ENCODE measurements at regions not wholly inside any gene's neighbourhood (a gene's known extent, or its start where the extent isn't known, plus 50 kb on each side); places are given as distances from the start of the nearest gene placed in this dataset.

DNA sequence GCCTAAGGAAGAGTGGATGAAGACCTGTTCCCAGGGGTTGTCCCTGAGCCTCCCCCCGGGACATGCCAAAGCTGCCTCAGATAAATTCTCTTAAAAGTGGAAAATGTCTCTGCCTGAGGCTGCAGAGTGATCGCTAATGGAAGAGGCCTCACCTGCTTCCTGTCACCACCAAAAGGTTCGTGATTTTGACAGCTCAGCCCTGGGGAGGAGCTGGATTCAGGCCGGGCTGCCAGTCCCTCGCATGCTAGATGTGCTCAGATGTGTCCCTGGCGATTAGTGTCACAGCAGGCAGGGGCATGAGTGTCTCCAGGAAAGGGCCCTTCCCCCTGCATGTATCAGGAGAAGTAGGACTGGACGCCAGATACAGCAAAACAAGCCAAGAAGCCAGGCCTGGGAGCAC is 626.5 kb downstream of the UQCRFS1 start:
- Histone ChIP-seq H3K4me3 (ENCODE audit: low read length in 3 of 3) (no peak overlapping the region), H3K9ac (ENCODE audit: low read depth in 1 of 3, low read length in 3 of 3) (no peak overlapping the region), H3K4me1 (ENCODE audit: control insufficient read depth in 3 of 3, insufficient read depth in 3 of 3, low read length in 3 of 3) (no peaks in the 10 kb centered on the region), H3K9me3 (ENCODE audit: control insufficient read depth in 3 of 3, low read length in 3 of 3) (no peaks in the 10 kb centered on the region), H3K36me3 (ENCODE audit: control insufficient read depth in 3 of 3, insufficient read depth in 3 of 3, low read length in 3 of 3) (no peaks in the 10 kb centered on the region), H3K27ac (ENCODE audit: low read depth, low read length) (no peak overlapping the region), H3K27me3 (ENCODE audit: control insufficient read depth in 3 of 3, insufficient read depth in 3 of 3, low read length in 3 of 3) (no peaks in the 10 kb centered on the region)

DNA sequence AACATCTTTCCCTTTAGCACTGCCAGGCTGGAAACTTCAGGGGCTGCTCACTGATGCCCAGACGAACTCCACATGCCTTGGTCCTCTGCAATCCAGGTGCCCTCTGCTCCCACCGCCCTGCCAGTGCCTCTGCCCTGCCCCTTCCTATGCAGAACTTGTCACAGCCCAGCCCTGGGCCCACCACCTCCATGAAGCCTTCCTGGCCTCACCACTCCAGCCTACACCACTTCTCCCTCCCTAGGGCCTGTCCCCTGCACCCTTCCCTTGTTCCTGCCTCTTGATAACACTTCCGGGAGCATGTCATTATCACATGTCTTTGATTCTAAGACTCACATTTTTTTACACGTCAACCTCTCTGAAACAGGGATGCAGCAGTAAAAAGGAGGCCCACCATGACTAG is 627.2 kb downstream of the UQCRFS1 start:
- Histone ChIP-seq H3K27ac (ENCODE audit: low read depth, low read length) (no peak overlapping the region), H3K4me1 (ENCODE audit: control insufficient read depth in 3 of 3, insufficient read depth in 3 of 3, low read length in 3 of 3) (no peaks in the 10 kb centered on the region), H3K36me3 (ENCODE audit: control insufficient read depth in 3 of 3, insufficient read depth in 3 of 3, low read length in 3 of 3) (no peaks in the 10 kb centered on the region), H3K9ac (ENCODE audit: low read depth in 1 of 3, low read length in 3 of 3) (no peak overlapping the region), H3K4me3 (ENCODE audit: low read length in 3 of 3) (no peak overlapping the region), H3K9me3 (ENCODE audit: control insufficient read depth in 3 of 3, low read length in 3 of 3) (no peaks in the 10 kb centered on the region), H3K27me3 (ENCODE audit: control insufficient read depth in 3 of 3, insufficient read depth in 3 of 3, low read length in 3 of 3) (no peaks in the 10 kb centered on the region)

DNA sequence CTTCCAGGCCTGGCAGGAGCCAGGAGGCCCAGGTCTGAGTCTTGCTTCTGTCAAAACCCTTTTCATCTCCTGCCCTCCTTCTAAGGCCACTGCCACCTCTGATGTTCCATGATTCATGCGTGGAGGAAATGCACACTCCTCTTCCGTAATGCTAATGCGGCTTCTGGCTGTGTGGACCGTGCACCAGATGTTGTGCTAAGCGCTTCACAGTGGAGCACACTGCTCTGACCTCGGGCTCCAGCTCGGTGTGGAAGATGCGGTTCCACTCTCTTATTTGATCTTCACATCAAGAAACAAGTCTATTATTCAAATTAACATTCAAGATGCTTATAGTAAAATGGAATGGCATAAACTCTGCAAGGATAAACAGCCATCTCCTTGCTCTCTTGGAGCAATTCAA is 629.2 kb downstream of the UQCRFS1 start:
- H3K36me3 ChIP-seq (ENCODE audit: control insufficient read depth in 3 of 3, insufficient read depth in 3 of 3, low read length in 3 of 3) = no peaks in the 10 kb centered on the region
- H3K4me1 ChIP-seq (ENCODE audit: control insufficient read depth in 3 of 3, insufficient read depth in 3 of 3, low read length in 3 of 3) = no peaks in the 10 kb centered on the region
- H3K4me3 ChIP-seq (ENCODE audit: low read length in 3 of 3) = no peak overlapping the region
- no peak overlapping the region for H3K27ac ChIP-seq (ENCODE audit: low read depth, low read length)
- no peaks in the 10 kb centered on the region for H3K9me3 ChIP-seq (ENCODE audit: control insufficient read depth in 3 of 3, low read length in 3 of 3)
- H3K27me3 ChIP-seq (ENCODE audit: control insufficient read depth in 3 of 3, insufficient read depth in 3 of 3, low read length in 3 of 3) = peaks cover 0 to 3% (median 0%) of the 10 kb centered on the region in 3 donors
- H3K9ac ChIP-seq (ENCODE audit: low read depth in 1 of 3, low read length in 3 of 3) = no peak overlapping the region

DNA sequence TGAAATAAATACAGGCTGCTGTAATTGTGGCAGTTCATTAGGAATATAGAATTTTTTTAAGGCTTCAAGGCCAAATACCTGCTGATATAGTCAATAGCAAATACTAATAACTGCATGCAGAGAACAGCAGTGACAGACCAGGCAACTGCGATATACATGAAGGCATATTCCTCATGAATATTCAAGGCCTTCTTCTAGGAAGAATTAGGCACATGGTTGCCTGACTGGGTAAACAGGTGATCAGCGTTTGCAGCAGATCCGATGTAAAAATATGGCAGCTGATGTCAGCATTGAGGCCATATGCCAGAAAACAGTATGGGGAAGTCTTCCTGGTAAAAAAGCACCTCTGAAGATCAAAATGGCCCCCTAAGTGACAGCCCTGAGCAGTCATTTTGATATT is 629.7 kb downstream of the UQCRFS1 start:
- Histone ChIP-seq H3K27ac (ENCODE audit: low read depth, low read length) (no peak overlapping the region), H3K36me3 (ENCODE audit: control insufficient read depth in 3 of 3, insufficient read depth in 3 of 3, low read length in 3 of 3) (no peaks in the 10 kb centered on the region), H3K27me3 (ENCODE audit: control insufficient read depth in 3 of 3, insufficient read depth in 3 of 3, low read length in 3 of 3) (peaks cover 0 to 3% (median 0%) of the 10 kb centered on the region in 3 donors), H3K4me1 (ENCODE audit: control insufficient read depth in 3 of 3, insufficient read depth in 3 of 3, low read length in 3 of 3) (no peaks in the 10 kb centered on the region), H3K9ac (ENCODE audit: low read depth in 1 of 3, low read length in 3 of 3) (no peak overlapping the region), H3K9me3 (ENCODE audit: control insufficient read depth in 3 of 3, low read length in 3 of 3) (no peaks in the 10 kb centered on the region), H3K4me3 (ENCODE audit: low read length in 3 of 3) (no peak overlapping the region)

DNA sequence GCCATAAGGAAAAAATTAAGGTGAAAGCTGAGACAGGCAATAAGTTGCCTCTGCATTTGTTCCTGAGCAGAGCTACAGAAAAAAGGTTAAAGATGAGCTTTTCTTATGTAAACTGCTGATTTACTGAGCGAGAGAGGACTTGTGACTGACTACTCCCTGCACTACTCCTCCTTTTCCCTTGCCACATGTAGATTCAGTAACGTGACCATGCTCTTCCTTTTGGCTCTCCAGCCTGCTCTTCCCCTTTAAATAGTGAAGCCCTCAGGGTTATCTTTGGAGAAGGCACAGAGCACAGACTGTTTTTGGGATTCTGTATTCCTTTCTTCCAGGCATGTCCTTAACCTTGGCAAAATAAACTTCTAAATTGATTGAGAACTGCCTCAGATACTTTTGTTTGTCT is 630.2 kb downstream of the UQCRFS1 start:
- H3K9me3 ChIP-seq (ENCODE audit: control insufficient read depth in 3 of 3, low read length in 3 of 3) = no peaks in the 10 kb centered on the region
- H3K4me1 ChIP-seq (ENCODE audit: control insufficient read depth in 3 of 3, insufficient read depth in 3 of 3, low read length in 3 of 3) = no peaks in the 10 kb centered on the region
- H3K4me3 ChIP-seq (ENCODE audit: low read length in 3 of 3) = no peak overlapping the region

DNA sequence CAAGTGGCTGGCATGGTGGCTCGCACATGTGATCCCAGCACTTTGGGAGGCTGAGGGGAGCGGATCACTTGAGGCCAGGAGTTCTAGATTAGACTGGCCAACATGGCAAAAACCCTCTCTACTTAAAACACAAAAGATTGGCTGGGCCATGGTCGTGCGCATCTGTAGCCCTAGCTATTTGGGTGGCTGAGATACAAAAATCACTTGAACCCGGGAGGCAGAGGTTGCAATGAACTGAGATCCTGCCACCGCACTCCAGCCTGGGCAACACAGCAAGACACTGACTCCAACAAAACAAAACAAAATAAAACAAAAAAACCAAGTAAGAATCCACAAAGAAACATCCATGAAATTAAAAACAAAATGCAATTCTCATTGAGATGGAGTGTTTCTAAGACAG is 630.6 kb downstream of the UQCRFS1 start:
- H3K36me3 ChIP-seq (ENCODE audit: control insufficient read depth in 3 of 3, insufficient read depth in 3 of 3, low read length in 3 of 3) = no peaks in the 10 kb centered on the region
- H3K27me3 ChIP-seq (ENCODE audit: control insufficient read depth in 3 of 3, insufficient read depth in 3 of 3, low read length in 3 of 3) = peaks cover 0 to 3% (median 0%) of the 10 kb centered on the region in 3 donors
- no peak overlapping the region for H3K4me3 ChIP-seq (ENCODE audit: low read length in 3 of 3)
- H3K9ac ChIP-seq (ENCODE audit: low read depth in 1 of 3, low read length in 3 of 3) = no peak overlapping the region
- H3K27ac ChIP-seq (ENCODE audit: low read depth, low read length) = no peak overlapping the region
- no peaks in the 10 kb centered on the region for H3K4me1 ChIP-seq (ENCODE audit: control insufficient read depth in 3 of 3, insufficient read depth in 3 of 3, low read length in 3 of 3)
- H3K9me3 ChIP-seq (ENCODE audit: control insufficient read depth in 3 of 3, low read length in 3 of 3) = no peaks in the 10 kb centered on the region

More for the DNA sequence above, 630.2 kb downstream of the UQCRFS1 start:
- peaks cover 0 to 3% (median 0%) of the 10 kb centered on the region in 3 donors for H3K27me3 ChIP-seq (ENCODE audit: control insufficient read depth in 3 of 3, insufficient read depth in 3 of 3, low read length in 3 of 3)
- no peak overlapping the region for H3K27ac ChIP-seq (ENCODE audit: low read depth, low read length)
- H3K36me3 ChIP-seq (ENCODE audit: control insufficient read depth in 3 of 3, insufficient read depth in 3 of 3, low read length in 3 of 3) = no peaks in the 10 kb centered on the region
- no peak overlapping the region for H3K9ac ChIP-seq (ENCODE audit: low read depth in 1 of 3, low read length in 3 of 3)

DNA sequence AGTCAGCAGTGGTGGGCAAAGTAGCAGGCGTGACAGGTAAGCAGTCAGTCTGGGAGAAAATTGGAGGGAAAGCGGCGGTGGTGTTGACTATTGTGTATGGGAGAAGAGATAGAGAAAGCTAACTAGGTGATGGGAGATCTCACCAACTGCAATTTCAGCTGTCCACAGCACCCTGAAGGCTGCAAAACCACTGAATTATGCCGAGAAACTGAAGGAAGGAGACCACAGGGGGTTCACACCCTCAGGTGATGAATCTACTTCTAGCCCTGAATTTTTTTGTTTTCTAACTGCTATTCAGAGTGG is 631.5 kb downstream of the UQCRFS1 start:
- Histone ChIP-seq H3K27ac (ENCODE audit: low read depth, low read length) (no peak overlapping the region), H3K4me3 (ENCODE audit: low read length in 3 of 3) (no peak overlapping the region), H3K27me3 (ENCODE audit: control insufficient read depth in 3 of 3, insufficient read depth in 3 of 3, low read length in 3 of 3) (peaks cover 0 to 3% (median 0%) of the 10 kb centered on the region in 3 donors), H3K36me3 (ENCODE audit: control insufficient read depth in 3 of 3, insufficient read depth in 3 of 3, low read length in 3 of 3) (no peaks in the 10 kb centered on the region), H3K9ac (ENCODE audit: low read depth in 1 of 3, low read length in 3 of 3) (no peak overlapping the region), H3K4me1 (ENCODE audit: control insufficient read depth in 3 of 3, insufficient read depth in 3 of 3, low read length in 3 of 3) (no peaks in the 10 kb centered on the region), H3K9me3 (ENCODE audit: control insufficient read depth in 3 of 3, low read length in 3 of 3) (no peaks in the 10 kb centered on the region)

DNA sequence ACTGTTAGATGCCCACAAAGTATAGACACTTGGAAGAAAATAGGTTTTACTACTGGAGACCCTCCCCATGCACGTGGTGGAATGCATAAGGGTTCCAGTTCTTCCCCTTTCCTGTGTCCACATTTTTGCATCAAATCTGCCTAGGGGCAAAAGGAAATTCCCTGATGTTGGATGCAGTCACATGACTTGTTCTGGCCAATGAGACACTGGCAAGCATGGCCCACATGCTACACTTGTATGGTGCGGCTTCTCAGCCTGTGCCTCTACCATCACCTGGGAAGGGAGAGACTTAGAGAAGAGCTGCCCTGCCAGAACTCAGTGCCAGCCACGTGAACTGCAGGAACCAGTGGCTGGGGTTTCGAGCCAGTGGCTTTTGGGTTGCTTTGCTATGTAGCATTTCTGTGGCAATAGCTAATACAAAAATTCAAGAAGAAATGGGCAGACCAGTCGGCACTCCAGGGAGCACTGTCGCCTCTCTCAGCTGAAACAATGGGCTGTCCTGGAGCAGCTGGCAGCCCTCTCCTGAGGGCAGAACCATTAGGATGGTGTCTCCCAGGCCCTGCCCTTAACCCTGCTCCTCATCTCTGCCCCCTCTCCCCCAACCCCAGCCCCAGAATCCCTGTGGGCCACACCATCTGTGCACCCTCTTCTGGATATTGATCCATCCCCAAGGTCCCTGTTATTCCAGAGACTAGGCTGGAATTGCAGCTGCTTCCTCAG is 634.0 kb downstream of the UQCRFS1 start:
- Histone ChIP-seq H3K4me3 (ENCODE audit: low read length in 3 of 3) (no peak overlapping the region), H3K27me3 (ENCODE audit: control insufficient read depth in 3 of 3, insufficient read depth in 3 of 3, low read length in 3 of 3) (peaks cover 0 to 3% (median 0%) of the 10 kb centered on the region in 3 donors), H3K9me3 (ENCODE audit: control insufficient read depth in 3 of 3, low read length in 3 of 3) (no peaks in the 10 kb centered on the region), H3K36me3 (ENCODE audit: control insufficient read depth in 3 of 3, insufficient read depth in 3 of 3, low read length in 3 of 3) (no peaks in the 10 kb centered on the region), H3K4me1 (ENCODE audit: control insufficient read depth in 3 of 3, insufficient read depth in 3 of 3, low read length in 3 of 3) (no peaks in the 10 kb centered on the region), H3K27ac (ENCODE audit: low read depth, low read length) (no peak overlapping the region), H3K9ac (ENCODE audit: low read depth in 1 of 3, low read length in 3 of 3) (no peak overlapping the region)

DNA sequence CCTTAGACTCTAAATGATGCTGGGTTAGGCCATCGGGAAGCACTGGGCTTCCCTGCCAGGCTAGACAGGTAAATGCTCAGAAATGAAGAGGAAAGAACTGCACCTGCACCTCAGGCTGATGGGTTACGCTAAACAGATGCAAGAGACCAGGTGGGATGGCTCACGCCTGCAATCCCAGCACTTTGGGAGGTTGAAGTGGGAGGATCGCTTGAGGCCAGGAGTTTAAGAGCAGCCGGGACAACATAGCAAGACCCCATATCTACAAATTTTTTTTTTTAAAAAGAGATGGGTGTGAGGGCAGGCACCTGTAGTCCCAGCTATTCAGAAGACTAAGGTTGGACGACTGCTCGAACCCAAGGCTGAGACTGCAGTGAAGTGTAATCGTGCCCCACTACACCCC is 634.7 kb downstream of the UQCRFS1 start:
- Histone ChIP-seq H3K4me3 (ENCODE audit: low read length in 3 of 3) (no peak overlapping the region), H3K4me1 (ENCODE audit: control insufficient read depth in 3 of 3, insufficient read depth in 3 of 3, low read length in 3 of 3) (no peaks in the 10 kb centered on the region), H3K36me3 (ENCODE audit: control insufficient read depth in 3 of 3, insufficient read depth in 3 of 3, low read length in 3 of 3) (no peaks in the 10 kb centered on the region), H3K9ac (ENCODE audit: low read depth in 1 of 3, low read length in 3 of 3) (no peak overlapping the region), H3K9me3 (ENCODE audit: control insufficient read depth in 3 of 3, low read length in 3 of 3) (no peaks in the 10 kb centered on the region), H3K27me3 (ENCODE audit: control insufficient read depth in 3 of 3, insufficient read depth in 3 of 3, low read length in 3 of 3) (peaks cover 0 to 3% (median 0%) of the 10 kb centered on the region in 3 donors), H3K27ac (ENCODE audit: low read depth, low read length) (no peak overlapping the region)

DNA sequence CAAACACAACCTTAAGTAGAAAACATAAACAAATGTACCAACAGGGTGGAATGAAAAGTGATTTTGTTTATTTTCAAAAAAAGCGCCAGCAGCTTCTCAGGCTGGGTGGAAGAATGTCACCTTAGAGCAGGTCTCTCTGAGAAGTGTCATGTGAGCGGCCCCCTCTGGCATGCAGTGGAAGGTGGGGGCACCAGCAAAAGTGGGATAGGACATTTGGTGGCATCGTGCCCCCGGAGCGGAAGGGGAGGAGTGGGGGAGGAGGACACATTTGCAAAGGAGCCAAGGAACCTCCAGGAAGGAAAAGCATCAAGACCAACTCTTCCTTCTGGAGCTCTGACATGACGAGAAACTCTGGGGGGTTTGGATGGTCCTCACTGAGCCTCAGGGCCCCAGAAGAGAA is 635.3 kb downstream of the UQCRFS1 start:
- Histone ChIP-seq H3K27ac (ENCODE audit: low read depth, low read length) (no peak overlapping the region), H3K4me1 (ENCODE audit: control insufficient read depth in 3 of 3, insufficient read depth in 3 of 3, low read length in 3 of 3) (no peaks in the 10 kb centered on the region), H3K9ac (ENCODE audit: low read depth in 1 of 3, low read length in 3 of 3) (no peak overlapping the region), H3K27me3 (ENCODE audit: control insufficient read depth in 3 of 3, insufficient read depth in 3 of 3, low read length in 3 of 3) (peaks cover 0 to 3% (median 0%) of the 10 kb centered on the region in 3 donors), H3K36me3 (ENCODE audit: control insufficient read depth in 3 of 3, insufficient read depth in 3 of 3, low read length in 3 of 3) (no peaks in the 10 kb centered on the region), H3K9me3 (ENCODE audit: control insufficient read depth in 3 of 3, low read length in 3 of 3) (no peaks in the 10 kb centered on the region), H3K4me3 (ENCODE audit: low read length in 3 of 3) (no peak overlapping the region)
